ENCODE measurements at regions not wholly inside any gene's neighbourhood (a gene's known extent, or its start where the extent isn't known, plus 50 kb on each side); places are given as distances from the start of the nearest gene placed in this dataset.

DNA sequence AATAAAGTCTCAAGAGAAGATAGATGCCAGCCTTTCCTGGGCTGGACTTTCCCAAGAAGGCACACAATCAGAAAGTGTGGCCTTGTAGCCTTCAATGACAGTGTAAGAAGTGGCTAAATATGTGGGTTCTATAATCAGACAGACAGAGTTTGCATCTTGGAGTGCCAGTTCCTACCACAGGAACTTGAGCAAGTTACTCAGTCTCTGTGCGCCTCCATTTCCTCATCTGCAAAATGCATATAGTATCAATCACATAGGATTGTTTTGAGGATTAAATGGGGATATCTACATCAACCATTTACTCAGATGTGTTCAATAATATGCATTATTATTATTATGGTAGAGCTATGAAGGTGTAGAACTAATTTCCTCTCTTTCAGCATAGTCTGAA lies 176.8 kb upstream of the PTBP2 start (continued):
- TF ChIP-seq, protein P1, sequence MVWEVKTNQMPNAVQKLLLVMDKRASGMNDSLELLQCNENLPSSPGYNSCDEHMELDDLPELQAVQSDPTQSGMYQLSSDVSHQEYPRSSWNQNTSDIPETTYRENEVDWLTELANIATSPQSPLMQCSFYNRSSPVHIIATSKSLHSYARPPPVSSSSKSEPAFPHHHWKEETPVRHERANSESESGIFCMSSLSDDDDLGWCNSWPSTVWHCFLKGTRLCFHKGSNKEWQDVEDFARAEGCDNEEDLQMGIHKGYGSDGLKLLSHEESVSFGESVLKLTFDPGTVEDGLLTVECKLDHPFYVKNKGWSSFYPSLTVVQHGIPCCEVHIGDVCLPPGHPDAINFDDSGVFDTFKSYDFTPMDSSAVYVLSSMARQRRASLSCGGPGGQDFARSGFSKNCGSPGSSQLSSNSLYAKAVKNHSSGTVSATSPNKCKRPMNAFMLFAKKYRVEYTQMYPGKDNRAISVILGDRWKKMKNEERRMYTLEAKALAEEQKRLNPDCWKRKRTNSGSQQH (CRISPR knock-in tag; IDR thresholded peaks at IDR 0.05): no peak
- TF ChIP-seq, protein P2, sequence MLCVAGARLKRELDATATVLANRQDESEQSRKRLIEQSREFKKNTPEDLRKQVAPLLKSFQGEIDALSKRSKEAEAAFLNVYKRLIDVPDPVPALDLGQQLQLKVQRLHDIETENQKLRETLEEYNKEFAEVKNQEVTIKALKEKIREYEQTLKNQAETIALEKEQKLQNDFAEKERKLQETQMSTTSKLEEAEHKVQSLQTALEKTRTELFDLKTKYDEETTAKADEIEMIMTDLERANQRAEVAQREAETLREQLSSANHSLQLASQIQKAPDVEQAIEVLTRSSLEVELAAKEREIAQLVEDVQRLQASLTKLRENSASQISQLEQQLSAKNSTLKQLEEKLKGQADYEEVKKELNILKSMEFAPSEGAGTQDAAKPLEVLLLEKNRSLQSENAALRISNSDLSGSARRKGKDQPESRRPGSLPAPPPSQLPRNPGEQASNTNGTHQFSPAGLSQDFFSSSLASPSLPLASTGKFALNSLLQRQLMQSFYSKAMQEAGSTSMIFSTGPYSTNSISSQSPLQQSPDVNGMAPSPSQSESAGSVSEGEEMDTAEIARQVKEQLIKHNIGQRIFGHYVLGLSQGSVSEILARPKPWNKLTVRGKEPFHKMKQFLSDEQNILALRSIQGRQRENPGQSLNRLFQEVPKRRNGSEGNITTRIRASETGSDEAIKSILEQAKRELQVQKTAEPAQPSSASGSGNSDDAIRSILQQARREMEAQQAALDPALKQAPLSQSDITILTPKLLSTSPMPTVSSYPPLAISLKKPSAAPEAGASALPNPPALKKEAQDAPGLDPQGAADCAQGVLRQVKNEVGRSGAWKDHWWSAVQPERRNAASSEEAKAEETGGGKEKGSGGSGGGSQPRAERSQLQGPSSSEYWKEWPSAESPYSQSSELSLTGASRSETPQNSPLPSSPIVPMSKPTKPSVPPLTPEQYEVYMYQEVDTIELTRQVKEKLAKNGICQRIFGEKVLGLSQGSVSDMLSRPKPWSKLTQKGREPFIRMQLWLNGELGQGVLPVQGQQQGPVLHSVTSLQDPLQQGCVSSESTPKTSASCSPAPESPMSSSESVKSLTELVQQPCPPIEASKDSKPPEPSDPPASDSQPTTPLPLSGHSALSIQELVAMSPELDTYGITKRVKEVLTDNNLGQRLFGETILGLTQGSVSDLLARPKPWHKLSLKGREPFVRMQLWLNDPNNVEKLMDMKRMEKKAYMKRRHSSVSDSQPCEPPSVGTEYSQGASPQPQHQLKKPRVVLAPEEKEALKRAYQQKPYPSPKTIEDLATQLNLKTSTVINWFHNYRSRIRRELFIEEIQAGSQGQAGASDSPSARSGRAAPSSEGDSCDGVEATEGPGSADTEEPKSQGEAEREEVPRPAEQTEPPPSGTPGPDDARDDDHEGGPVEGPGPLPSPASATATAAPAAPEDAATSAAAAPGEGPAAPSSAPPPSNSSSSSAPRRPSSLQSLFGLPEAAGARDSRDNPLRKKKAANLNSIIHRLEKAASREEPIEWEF (CRISPR knock-in tag; IDR thresholded peaks at IDR 0.05): no peak
- TF ChIP-seq NR2F6 (CRISPR knock-in tag; IDR thresholded peaks at IDR 0.05) (no peak), SRSF3 (IDR thresholded peaks at IDR 0.05; ENCODE audit: insufficient read depth, low read length) (no peak)
